GM06990 (cell line): ENCODE measurements at regions not wholly inside any gene's neighbourhood (a gene's known extent, or its start where the extent isn't known, plus 50 kb on each side); places are given as distances from the start of the nearest gene placed in this dataset.

Experiments used
- DNase-seq: peaks from one replicate; pipeline ENCODE4 v3.0.0-alpha.2; 2011; ENCODE audit not compliant: insufficient read length; ENCODE audit errors: extremely low read depth
- H3K27me3 ChIP-seq: replicated peaks from 2 replicates; pipeline ENCODE4 v1.6.0; 2011; ENCODE audit warnings: low read length; ENCODE audit not compliant: control insufficient read depth, insufficient read depth
- H3K36me3 ChIP-seq: 2 replicates; pipeline ENCODE4 v1.5.1; 2011; ENCODE audit warnings: low read length; ENCODE audit not compliant: control insufficient read depth, insufficient read depth
- H3K4me3 ChIP-seq: replicated peaks from 2 replicates; pipeline ENCODE4 v1.5.1; 2011; ENCODE audit warnings: low read depth, mild to moderate bottlenecking, control low read depth, low read length
- TF ChIP-seq, protein P1 (sequence below): IDR thresholded peaks from 2 replicates; pipeline ENCODE4 v1.5.1; 2011; ENCODE audit warnings: low read length, control low read depth, mild to moderate bottlenecking, inconsistent platforms; ENCODE audit not compliant: insufficient read depth, poor library complexity, severe bottlenecking

DNA sequence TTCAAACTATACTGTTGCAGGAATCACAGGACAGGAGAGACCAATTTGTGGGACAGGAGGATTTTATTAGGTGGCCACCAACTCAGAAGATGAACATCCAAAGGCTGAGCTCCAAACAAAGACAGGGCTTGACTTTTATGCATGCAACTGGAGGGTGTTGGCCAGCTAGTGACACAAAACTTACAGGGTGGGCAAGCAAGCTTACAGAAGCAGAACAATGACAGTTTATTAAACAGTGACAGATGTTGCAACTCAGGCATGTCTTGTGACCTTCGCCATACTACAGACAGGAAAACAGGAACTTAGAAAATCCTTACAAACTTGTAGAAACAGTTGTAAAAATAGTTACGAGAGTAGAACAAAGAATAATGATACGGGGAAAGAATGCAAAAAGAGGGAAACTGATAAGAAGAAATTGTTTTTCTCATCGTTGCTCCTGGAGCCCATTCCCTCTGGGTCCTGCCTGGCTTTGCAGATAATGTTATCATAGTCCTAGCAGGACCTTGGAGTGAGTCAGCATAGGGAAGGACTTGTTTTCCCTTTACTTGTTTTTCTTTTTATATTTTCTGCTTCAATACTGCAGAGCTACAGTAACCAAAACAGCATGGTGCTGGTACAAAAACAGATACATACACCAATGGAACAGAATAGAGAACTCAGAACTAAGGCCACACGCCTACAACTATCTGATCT lies 2083.0 kb upstream of the ACO1 start:
- TF ChIP-seq, protein P1, sequence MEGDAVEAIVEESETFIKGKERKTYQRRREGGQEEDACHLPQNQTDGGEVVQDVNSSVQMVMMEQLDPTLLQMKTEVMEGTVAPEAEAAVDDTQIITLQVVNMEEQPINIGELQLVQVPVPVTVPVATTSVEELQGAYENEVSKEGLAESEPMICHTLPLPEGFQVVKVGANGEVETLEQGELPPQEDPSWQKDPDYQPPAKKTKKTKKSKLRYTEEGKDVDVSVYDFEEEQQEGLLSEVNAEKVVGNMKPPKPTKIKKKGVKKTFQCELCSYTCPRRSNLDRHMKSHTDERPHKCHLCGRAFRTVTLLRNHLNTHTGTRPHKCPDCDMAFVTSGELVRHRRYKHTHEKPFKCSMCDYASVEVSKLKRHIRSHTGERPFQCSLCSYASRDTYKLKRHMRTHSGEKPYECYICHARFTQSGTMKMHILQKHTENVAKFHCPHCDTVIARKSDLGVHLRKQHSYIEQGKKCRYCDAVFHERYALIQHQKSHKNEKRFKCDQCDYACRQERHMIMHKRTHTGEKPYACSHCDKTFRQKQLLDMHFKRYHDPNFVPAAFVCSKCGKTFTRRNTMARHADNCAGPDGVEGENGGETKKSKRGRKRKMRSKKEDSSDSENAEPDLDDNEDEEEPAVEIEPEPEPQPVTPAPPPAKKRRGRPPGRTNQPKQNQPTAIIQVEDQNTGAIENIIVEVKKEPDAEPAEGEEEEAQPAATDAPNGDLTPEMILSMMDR = no peak
- DNase-seq = no peak
- H3K4me3 ChIP-seq = no peak overlapping the region
- no peaks in the 10 kb centered on the region for H3K27me3 ChIP-seq
- H3K36me3 ChIP-seq = no peaks in the 10 kb centered on the region

GRCh38 chr9:30310711-30311110 lies 2073.7 kb upstream of the ACO1 start:
- no peak for DNase-seq
- Histone ChIP-seq H3K36me3 (no peaks in the 10 kb centered on the region), H3K27me3 (no peaks in the 10 kb centered on the region), H3K4me3 (no peak overlapping the region)
- TF ChIP-seq, protein P1 = no peak

DNA sequence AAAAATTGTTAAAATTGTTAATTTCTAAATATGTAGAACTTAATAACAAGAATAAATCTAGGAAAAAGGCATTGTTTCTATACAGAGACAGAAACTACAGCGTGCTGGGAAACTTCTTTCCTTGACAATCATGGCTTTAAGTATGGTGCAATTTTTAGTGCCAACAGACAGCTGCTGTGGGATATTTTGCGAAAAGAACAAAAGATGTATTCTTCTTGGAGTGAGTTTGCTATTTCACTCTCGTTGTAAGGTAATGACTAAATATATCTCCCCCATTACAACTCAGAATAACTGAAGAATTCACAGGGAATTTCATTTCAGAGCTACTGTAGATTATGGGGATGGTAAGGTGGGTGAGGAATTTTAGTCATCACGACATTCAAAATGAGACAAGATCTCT lies 2055.0 kb upstream of the ACO1 start:
- DNase-seq = no peak
- H3K36me3 ChIP-seq = no peaks in the 10 kb centered on the region

DNA sequence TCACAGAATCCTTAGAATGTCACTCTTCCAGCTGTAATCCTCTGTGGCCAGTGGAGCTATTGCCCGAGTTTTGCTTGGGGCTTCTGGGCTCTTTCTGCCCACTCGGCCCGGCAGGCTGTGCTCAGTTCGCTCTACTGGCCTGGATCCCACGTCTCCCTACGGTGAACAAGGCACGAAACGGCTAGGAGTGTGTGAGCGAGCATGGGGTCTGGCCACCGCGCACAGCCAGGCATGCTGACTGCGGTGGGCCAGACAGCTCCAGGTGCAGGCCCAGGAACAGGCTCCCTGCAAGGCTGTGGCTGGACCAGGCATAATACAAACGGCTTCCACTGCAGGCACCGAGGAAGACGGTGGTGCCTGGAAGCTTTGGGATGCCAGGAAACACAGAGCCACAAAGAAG lies 2035.5 kb upstream of the ACO1 start:
- no peaks in the 10 kb centered on the region for H3K36me3 ChIP-seq
- no peak for DNase-seq
- H3K4me3 ChIP-seq = no peak overlapping the region
- no peaks in the 10 kb centered on the region for H3K27me3 ChIP-seq
- TF ChIP-seq, protein P1 = no peak

More for the DNA sequence above, 2055.0 kb upstream of the ACO1 start:
- Histone ChIP-seq H3K4me3 (no peak overlapping the region), H3K27me3 (no peaks in the 10 kb centered on the region)
- TF ChIP-seq, protein P1 = no peak

DNA sequence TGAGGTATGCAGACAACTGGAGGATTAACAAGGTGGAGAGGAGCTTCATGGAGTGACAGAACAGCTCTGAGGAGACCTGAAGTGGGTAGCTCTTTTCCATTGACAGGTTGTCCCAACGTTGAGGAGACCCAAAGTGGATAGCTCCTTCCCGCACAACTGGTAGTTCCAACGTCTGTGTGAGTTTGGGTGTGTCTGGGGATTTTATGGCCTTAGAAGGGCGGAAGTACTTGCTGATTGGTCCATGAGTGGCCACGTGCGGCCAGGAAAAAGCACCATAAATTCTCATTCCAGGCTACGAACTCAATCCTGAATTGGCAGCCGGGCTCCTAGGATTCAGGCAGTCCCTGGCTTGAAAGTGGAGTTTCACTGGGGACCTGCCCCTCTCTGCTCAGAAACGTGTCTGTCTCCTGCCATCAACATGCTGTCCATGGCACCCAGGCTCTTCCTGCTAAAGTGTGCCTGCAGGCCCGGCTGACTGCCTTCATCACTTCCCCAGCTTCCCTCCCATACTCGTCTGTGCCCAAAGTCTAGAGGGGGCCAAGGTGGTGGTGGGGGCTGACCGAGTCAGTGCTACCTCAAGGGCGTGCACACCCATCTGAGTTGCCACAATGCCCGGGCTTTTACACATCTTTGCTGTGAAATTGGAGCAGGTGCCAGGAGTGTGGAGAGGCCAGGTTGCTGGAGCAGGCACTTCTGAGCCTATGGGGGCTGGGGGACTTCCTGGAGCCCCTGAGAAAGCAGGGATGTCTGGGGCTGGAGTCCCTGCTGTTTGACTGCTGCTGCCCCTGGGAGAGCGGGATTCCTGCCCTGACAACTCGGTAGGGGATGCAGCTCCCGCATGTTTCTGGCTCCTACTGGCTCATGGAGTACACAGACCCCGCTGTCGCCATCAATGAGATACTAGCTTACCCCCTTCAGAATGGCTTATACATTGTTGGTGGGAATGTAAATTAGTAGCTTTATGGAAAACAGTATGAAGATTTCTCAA lies 2034.6 kb upstream of the ACO1 start:
- no peak for DNase-seq
- no peaks in the 10 kb centered on the region for H3K27me3 ChIP-seq
- TF ChIP-seq, protein P1 = no peak
- H3K36me3 ChIP-seq = no peaks in the 10 kb centered on the region
- H3K4me3 ChIP-seq = no peak overlapping the region
